Liver (tissue), 8 donors: ENCODE measurements at regions not wholly inside any gene's neighbourhood (a gene's known extent, or its start where the extent isn't known, plus 50 kb on each side); places are given as distances from the start of the nearest gene placed in this dataset.

Experiments
- DNase-seq: peaks from one replicate; pipeline ENCODE4 v3.0.0-alpha.2; 2017; ENCODE audit warnings: low spot score
- H3K27ac ChIP-seq, 2 donors: one replicate each; pipeline ENCODE4 v1.7.0; 2013; ENCODE audit warnings: inconsistent platforms in 2 of 2, low read length in 2 of 2, control low read depth in 1 of 2, low read depth in 1 of 2, mild to moderate bottlenecking in 1 of 2
- H3K27me3 ChIP-seq, 4 donors: one replicate each; pipeline versions ENCODE4 v1.6.1 to v1.7.0; 2013; ENCODE audit warnings: low read length in 3 of 4, inconsistent platforms in 1 of 4, mild to moderate bottlenecking in 1 of 4, moderate library complexity in 1 of 4; ENCODE audit not compliant: control insufficient read depth in 4 of 4, insufficient read depth in 4 of 4
- H3K36me3 ChIP-seq, 4 donors: one replicate each; pipeline versions ENCODE4 v1.6.1 to v1.7.0; 2013; ENCODE audit warnings: low read length in 3 of 4, mild to moderate bottlenecking in 3 of 4, low read depth in 1 of 4, moderate library complexity in 1 of 4; ENCODE audit not compliant: control insufficient read depth in 4 of 4, insufficient read depth in 3 of 4
- H3K4me1 ChIP-seq, 4 donors: one replicate each; pipeline versions ENCODE4 v1.6.1 to v1.7.0; 2013; ENCODE audit warnings: low read length in 3 of 4, mild to moderate bottlenecking in 3 of 4, moderate library complexity in 1 of 4; ENCODE audit not compliant: control insufficient read depth in 4 of 4, insufficient read depth in 4 of 4
- H3K4me3 ChIP-seq, 3 donors: one replicate each; pipeline versions ENCODE4 v1.6.1 to v1.7.0; 2013; ENCODE audit warnings: low read length in 3 of 3, control low read depth in 1 of 3, low read depth in 1 of 3, mild to moderate bottlenecking in 1 of 3
- H3K9ac ChIP-seq, 2 donors: one replicate each; pipeline ENCODE4 v1.7.0; 2013; ENCODE audit warnings: low read length in 2 of 2, mild to moderate bottlenecking in 2 of 2, moderate library complexity in 2 of 2, control low read depth in 1 of 2, low read depth in 1 of 2
- H3K9me3 ChIP-seq, 4 donors: one replicate each; pipeline versions ENCODE4 v1.6.1 to v1.7.0; 2013; ENCODE audit warnings: low read length in 3 of 4; ENCODE audit not compliant: control insufficient read depth in 4 of 4
- ATF3 ChIP-seq: IDR thresholded peaks from 2 replicates; pipeline ENCODE4 v1.6.1; 2016; ENCODE audit warnings: antibody characterized with exemption
- CTCF ChIP-seq: fragments of 150-350 bp; IDR thresholded peaks from 2 replicates; pipeline ENCODE4 v1.5.1; 2017; ENCODE audit warnings: improper control_type of control experiment, low read depth, low read length; ENCODE audit not compliant: missing input control
- EGR1 ChIP-seq, 2 donors: IDR thresholded peaks; 2 replicates each; pipeline ENCODE4 v1.6.1; 2016 to 2018; ENCODE audit warnings: antibody characterized with exemption in 2 of 2, low read depth in 2 of 2
- FOXA1 ChIP-seq: IDR thresholded peaks from 2 replicates; pipeline ENCODE4 v1.6.1; 2016; ENCODE audit warnings: antibody characterized with exemption
- FOXA2 ChIP-seq: IDR thresholded peaks from 2 replicates; pipeline ENCODE4 v1.6.1; 2016; ENCODE audit warnings: antibody characterized with exemption
- GABPA ChIP-seq, 2 donors: IDR thresholded peaks in 1 of 2; conservative IDR thresholded peaks in 1 of 2; 2 replicates each; pipeline ENCODE4 v1.6.1; 2016; ENCODE audit warnings: antibody characterized with exemption in 2 of 2, mild to moderate bottlenecking in 1 of 2, moderate library complexity in 1 of 2
- HNF4A ChIP-seq, 2 donors: conservative IDR thresholded peaks; 2 replicates each; pipeline ENCODE4 v1.6.1; 2016; ENCODE audit warnings: antibody characterized with exemption in 2 of 2, mild to moderate bottlenecking in 2 of 2
- HNF4G ChIP-seq: IDR thresholded peaks from 2 replicates; pipeline ENCODE4 v1.6.1; 2016; ENCODE audit warnings: antibody characterized with exemption
- JUND ChIP-seq, 2 donors: IDR thresholded peaks; 2 replicates each; pipeline ENCODE4 v1.6.1; 2016; ENCODE audit warnings: antibody characterized with exemption in 2 of 2
- MAX ChIP-seq: IDR thresholded peaks from 2 replicates; pipeline ENCODE4 v1.6.1; 2016; ENCODE audit warnings: antibody characterized with exemption
- NR2F2 ChIP-seq: IDR thresholded peaks from 2 replicates; pipeline ENCODE4 v1.6.1; 2016; ENCODE audit warnings: antibody characterized with exemption
- RAD21 ChIP-seq, 2 donors: IDR thresholded peaks; 2 replicates each; pipeline ENCODE4 v1.6.1; 2016; ENCODE audit warnings: antibody characterized with exemption in 2 of 2, mild to moderate bottlenecking in 2 of 2
- REST ChIP-seq: IDR thresholded peaks from 2 replicates; pipeline ENCODE4 v1.6.1; 2016; ENCODE audit warnings: antibody characterized with exemption, mild to moderate bottlenecking
- RXRA ChIP-seq, 2 donors: IDR thresholded peaks; 2 replicates each; pipeline ENCODE4 v1.6.1; 2017 to 2018; ENCODE audit warnings: antibody characterized with exemption in 2 of 2, mild to moderate bottlenecking in 1 of 2
- SP1 ChIP-seq: IDR thresholded peaks from 2 replicates; pipeline ENCODE4 v1.6.1; 2018; ENCODE audit warnings: antibody characterized with exemption, mild to moderate bottlenecking
- TAF1 ChIP-seq: conservative IDR thresholded peaks from 2 replicates; pipeline ENCODE4 v1.6.1; 2016; ENCODE audit warnings: antibody characterized with exemption, mild to moderate bottlenecking
- YY1 ChIP-seq: IDR thresholded peaks from 2 replicates; pipeline ENCODE4 v1.6.1; 2016; ENCODE audit warnings: antibody characterized with exemption, mild to moderate bottlenecking
- ZBTB33 ChIP-seq: IDR thresholded peaks from 2 replicates; pipeline ENCODE4 v1.6.1; 2016; ENCODE audit warnings: antibody characterized with exemption
- WGBS: extraction: QIAGEN DNeasy Blood & Tissue Kit; methylation state at CpG from one replicate; pipeline ENCODE4 v1.1.7; 2013; 5-methylcytosine and 5-hydroxymethylcytosine counted together
- donor health status: healthy.
- donor health status: healthy.
- donor health status: healthy.
- donor health status: healthy.
- donor health status: healthy.

GRCh38 chr12:85587158-85587557, 249.1 kb downstream of the RASSF9 start:
- WGBS = 87% methylated on average over 3 of the region's 3 CpGs
- no peak for TF ChIP-seq JUND (IDR thresholded peaks at IDR 0.05)
- no peak for TF ChIP-seq HNF4A (conservative IDR thresholded peaks at IDR 0.05)
- TF ChIP-seq NR2F2 = no peak
- no peak for TF ChIP-seq EGR1 (IDR thresholded peaks at IDR 0.05; ENCODE audit: low read depth in 2 of 2)
- TF ChIP-seq ATF3 = no peak
- no peak for TF ChIP-seq REST
- no peak for TF ChIP-seq RAD21 (IDR thresholded peaks at IDR 0.05)
- no peak for TF ChIP-seq YY1
- no peak for TF ChIP-seq ZBTB33
- TF ChIP-seq CTCF = no peak
- TF ChIP-seq HNF4G = no peak
- no peak for TF ChIP-seq GABPA (IDR thresholded peaks at IDR 0.05 in 1 of 2, conservative IDR thresholded peaks at IDR 0.05 in 1 of 2)
- TF ChIP-seq FOXA1 = no peak
- TF ChIP-seq MAX = no peak
- TF ChIP-seq FOXA2 = no peak
- no peak for TF ChIP-seq RXRA (IDR thresholded peaks at IDR 0.05)
- TF ChIP-seq SP1 = no peak
- TF ChIP-seq TAF1 = no peak

GRCh38 chr12:85588221-85588620, 248.0 kb downstream of the RASSF9 start:
- TF ChIP-seq EGR1 (IDR thresholded peaks at IDR 0.05; ENCODE audit: low read depth in 2 of 2) (no peak), TAF1 (no peak)

More at GRCh38 chr12:85587158-85587557, 249.1 kb downstream of the RASSF9 start:
- H3K36me3 ChIP-seq = no peaks in the 10 kb centered on the region
- no peaks in the 10 kb centered on the region for H3K4me1 ChIP-seq
- H3K9ac ChIP-seq = no peak overlapping the region
- no peaks in the 10 kb centered on the region for H3K9me3 ChIP-seq
- no peak overlapping the region for H3K27ac ChIP-seq
- H3K4me3 ChIP-seq = no peak overlapping the region
- DNase-seq = no peak
- H3K27me3 ChIP-seq = no peaks in the 10 kb centered on the region

More at GRCh38 chr12:85588221-85588620, 248.0 kb downstream of the RASSF9 start:
- no peak overlapping the region for H3K9ac ChIP-seq
- no peak for DNase-seq
- no peaks in the 10 kb centered on the region for H3K36me3 ChIP-seq
- H3K27ac ChIP-seq = no peak overlapping the region
- WGBS = 69% methylated on average over 2 of the region's 2 CpGs
- no peaks in the 10 kb centered on the region for H3K9me3 ChIP-seq
- H3K4me3 ChIP-seq = no peak overlapping the region
- H3K27me3 ChIP-seq = no peaks in the 10 kb centered on the region
- no peaks in the 10 kb centered on the region for H3K4me1 ChIP-seq
